ENCODE measurements at regions not wholly inside any gene's neighbourhood (a gene's known extent, or its start where the extent isn't known, plus 50 kb on each side); places are given as distances from the start of the nearest gene placed in this dataset.
A peak's percentile ranks its signal among the peaks of the same experiment; 100 is the strongest.

DNA sequence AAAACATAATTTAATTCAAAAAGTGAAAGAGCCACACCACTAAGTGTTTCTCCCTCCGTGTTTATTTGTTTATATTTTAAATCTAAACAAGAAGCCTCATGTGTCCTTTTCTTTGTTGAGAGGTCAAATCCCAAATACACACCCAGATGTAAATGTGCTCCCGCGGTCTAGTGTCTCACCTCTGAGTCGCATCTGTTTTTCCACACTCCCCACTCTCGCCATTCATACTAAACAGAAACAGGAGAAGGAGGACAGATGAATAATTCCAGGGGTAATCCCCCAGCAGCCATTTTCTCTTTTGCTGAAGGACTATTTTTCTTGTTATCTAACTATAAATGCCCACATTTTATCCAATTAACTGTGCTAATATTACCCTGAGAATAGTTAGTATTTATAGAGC lies 361.6 kb upstream of the RIOK2 start:
- H3K79me2 ChIP-seq: no peaks in the 10 kb centered on the region
- H3K4me2 ChIP-seq: peak overlapping the region; percentile 26
- H3K4me3 ChIP-seq: no peak overlapping the region
- H2AFZ ChIP-seq: no peak overlapping the region
- no peak overlapping the region for H3K27ac ChIP-seq
- H3K27me3 ChIP-seq: peaks cover 3% of the 10 kb centered on the region
- no peaks in the 10 kb centered on the region for H4K20me1 ChIP-seq (ENCODE audit: insufficient read depth, poor library complexity, severe bottlenecking)
- no peaks in the 10 kb centered on the region for H3K36me3 ChIP-seq (replicated peaks; ENCODE audit: insufficient read depth, low read depth)
- H3K9me2 ChIP-seq (replicated peaks; ENCODE audit: insufficient read depth): no peaks in the 10 kb centered on the region
- WGBS (ENCODE audit: low lambda C conversion rate, missing lambda C conversion rate): 30% methylated on average over 5 of the region's 5 CpGs
- no peaks in the 10 kb centered on the region for H3K4me1 ChIP-seq (ENCODE audit: insufficient read depth)
- TF ChIP-seq EZH2phosphoT487 (IDR thresholded peaks at IDR 0.05; ENCODE audit: low read depth, severe bottlenecking, unreplicated experiment) (no peak), EZH2 (IDR thresholded peaks at IDR 0.05; ENCODE audit: borderline replicate concordance) (no peak)
- TF ChIP-seq, protein P1, sequence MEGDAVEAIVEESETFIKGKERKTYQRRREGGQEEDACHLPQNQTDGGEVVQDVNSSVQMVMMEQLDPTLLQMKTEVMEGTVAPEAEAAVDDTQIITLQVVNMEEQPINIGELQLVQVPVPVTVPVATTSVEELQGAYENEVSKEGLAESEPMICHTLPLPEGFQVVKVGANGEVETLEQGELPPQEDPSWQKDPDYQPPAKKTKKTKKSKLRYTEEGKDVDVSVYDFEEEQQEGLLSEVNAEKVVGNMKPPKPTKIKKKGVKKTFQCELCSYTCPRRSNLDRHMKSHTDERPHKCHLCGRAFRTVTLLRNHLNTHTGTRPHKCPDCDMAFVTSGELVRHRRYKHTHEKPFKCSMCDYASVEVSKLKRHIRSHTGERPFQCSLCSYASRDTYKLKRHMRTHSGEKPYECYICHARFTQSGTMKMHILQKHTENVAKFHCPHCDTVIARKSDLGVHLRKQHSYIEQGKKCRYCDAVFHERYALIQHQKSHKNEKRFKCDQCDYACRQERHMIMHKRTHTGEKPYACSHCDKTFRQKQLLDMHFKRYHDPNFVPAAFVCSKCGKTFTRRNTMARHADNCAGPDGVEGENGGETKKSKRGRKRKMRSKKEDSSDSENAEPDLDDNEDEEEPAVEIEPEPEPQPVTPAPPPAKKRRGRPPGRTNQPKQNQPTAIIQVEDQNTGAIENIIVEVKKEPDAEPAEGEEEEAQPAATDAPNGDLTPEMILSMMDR (IDR thresholded peaks at IDR 0.05; ENCODE audit: poor library complexity): no peak
- no peak for DNase-seq (ENCODE audit: low spot score)
- H3K9me3 ChIP-seq (ENCODE audit: low read depth): no peaks in the 10 kb centered on the region

GRCh38 chr5:97545446-97545845 lies 362.4 kb upstream of the RIOK2 start:
- no peak for DNase-seq (ENCODE audit: low spot score)
- Histone ChIP-seq H3K27me3 (peaks cover 3% of the 10 kb centered on the region), H2AFZ (no peak overlapping the region), H3K36me3 (replicated peaks; ENCODE audit: insufficient read depth, low read depth) (no peaks in the 10 kb centered on the region), H3K4me3 (no peak overlapping the region), H3K9me2 (replicated peaks; ENCODE audit: insufficient read depth) (no peaks in the 10 kb centered on the region), H3K27ac (no peak overlapping the region), H3K79me2 (no peaks in the 10 kb centered on the region), H3K4me2 (no peak overlapping the region), H4K20me1 (ENCODE audit: insufficient read depth, poor library complexity, severe bottlenecking) (no peaks in the 10 kb centered on the region), H3K4me1 (ENCODE audit: insufficient read depth) (no peaks in the 10 kb centered on the region), H3K9me3 (ENCODE audit: low read depth) (no peaks in the 10 kb centered on the region)
- TF ChIP-seq, protein P1 (IDR thresholded peaks at IDR 0.05; ENCODE audit: poor library complexity): no peak
- TF ChIP-seq EZH2 (IDR thresholded peaks at IDR 0.05; ENCODE audit: borderline replicate concordance): no peak
- no peak for TF ChIP-seq EZH2phosphoT487 (IDR thresholded peaks at IDR 0.05; ENCODE audit: low read depth, severe bottlenecking, unreplicated experiment)

GRCh38 chr5:97545886-97546535 lies 363.0 kb upstream of the RIOK2 start:
- no peak for DNase-seq (ENCODE audit: low spot score)
- Histone ChIP-seq H3K27ac (no peak overlapping the region), H3K27me3 (peaks cover 3% of the 10 kb centered on the region), H3K9me3 (ENCODE audit: low read depth) (no peaks in the 10 kb centered on the region), H2AFZ (no peak overlapping the region), H3K4me2 (no peak overlapping the region), H3K79me2 (no peaks in the 10 kb centered on the region), H3K4me1 (ENCODE audit: insufficient read depth) (no peaks in the 10 kb centered on the region), H3K36me3 (replicated peaks; ENCODE audit: insufficient read depth, low read depth) (no peaks in the 10 kb centered on the region), H3K4me3 (no peak overlapping the region), H4K20me1 (ENCODE audit: insufficient read depth, poor library complexity, severe bottlenecking) (no peaks in the 10 kb centered on the region), H3K9me2 (replicated peaks; ENCODE audit: insufficient read depth) (no peaks in the 10 kb centered on the region)
- 65% methylated on average over 2 of the region's 2 CpGs for WGBS (ENCODE audit: low lambda C conversion rate, missing lambda C conversion rate)
- TF ChIP-seq EZH2 (IDR thresholded peaks at IDR 0.05; ENCODE audit: borderline replicate concordance): no peak
- TF ChIP-seq EZH2phosphoT487 (IDR thresholded peaks at IDR 0.05; ENCODE audit: low read depth, severe bottlenecking, unreplicated experiment): no peak
- TF ChIP-seq, protein P1 (IDR thresholded peaks at IDR 0.05; ENCODE audit: poor library complexity): no peak
